ENCODE measurements at regions not wholly inside any gene's neighbourhood (a gene's known extent, or its start where the extent isn't known, plus 50 kb on each side); places are given as distances from the start of the nearest gene placed in this dataset.

- DNase-seq (ENCODE audit: insufficient read length, low spot score) (no peak), FAIRE-seq (no peak)
- TF ChIP-seq TAF1 (IDR thresholded peaks at IDR 0.05; ENCODE audit: low read depth, low read length) (no peak), POU2F2 (IDR thresholded peaks at IDR 0.05; ENCODE audit: low read depth, low read length) (no peak), SPI1 (IDR thresholded peaks at IDR 0.05; ENCODE audit: low read depth, low read length) (no peak), PAX5 (IDR thresholded peaks at IDR 0.05; ENCODE audit: insufficient read depth, low read length, severe bottlenecking) (no peak), POLR2AphosphoS5 (IDR thresholded peaks at IDR 0.05; ENCODE audit: low read depth, low read length) (no peak), POLR2A (IDR thresholded peaks at IDR 0.05; ENCODE audit: low read depth, low read length) (no peak)
These were observed 74.1 kb upstream of the BTN3A2 start for GRCh38 chr6:26290941-26291340.

- TF ChIP-seq POLR2AphosphoS5 (IDR thresholded peaks at IDR 0.05; ENCODE audit: low read depth, low read length) (no peak), POLR2A (IDR thresholded peaks at IDR 0.05; ENCODE audit: low read depth, low read length) (no peak), PAX5 (IDR thresholded peaks at IDR 0.05; ENCODE audit: insufficient read depth, low read length, severe bottlenecking) (no peak), POU2F2 (IDR thresholded peaks at IDR 0.05; ENCODE audit: low read depth, low read length) (no peak), TAF1 (IDR thresholded peaks at IDR 0.05; ENCODE audit: low read depth, low read length) (no peak), SPI1 (IDR thresholded peaks at IDR 0.05; ENCODE audit: low read depth, low read length) (no peak)
- no peak for FAIRE-seq
- DNase-seq (ENCODE audit: insufficient read length, low spot score), result no peak
These were observed 72.3 kb upstream of the BTN3A2 start for GRCh38 chr6:26292709-26293108.

- FAIRE-seq (no peak), DNase-seq (ENCODE audit: insufficient read length, low spot score) (no peak)
- TF ChIP-seq SPI1 (IDR thresholded peaks at IDR 0.05; ENCODE audit: low read depth, low read length) (no peak), POLR2AphosphoS5 (IDR thresholded peaks at IDR 0.05; ENCODE audit: low read depth, low read length) (no peak)
These were observed 70.7 kb upstream of the BTN3A2 start for GRCh38 chr6:26294302-26294701.

GRCh38 chr6:26295691-26296555, 69.1 kb upstream of the BTN3A2 start:
- FAIRE-seq, result no peak
- no peak for DNase-seq (ENCODE audit: insufficient read length, low spot score)
- no peak for TF ChIP-seq SPI1 (IDR thresholded peaks at IDR 0.05; ENCODE audit: low read depth, low read length)
- TF ChIP-seq TAF1 (IDR thresholded peaks at IDR 0.05; ENCODE audit: low read depth, low read length), result no peak
- no peak for TF ChIP-seq POLR2A (IDR thresholded peaks at IDR 0.05; ENCODE audit: low read depth, low read length)
- TF ChIP-seq POLR2AphosphoS5 (IDR thresholded peaks at IDR 0.05; ENCODE audit: low read depth, low read length), result no peak
- TF ChIP-seq PAX5 (IDR thresholded peaks at IDR 0.05; ENCODE audit: insufficient read depth, low read length, severe bottlenecking), result no peak
- TF ChIP-seq POU2F2 (IDR thresholded peaks at IDR 0.05; ENCODE audit: low read depth, low read length), result no peak

- no peak for FAIRE-seq
- no peak for TF ChIP-seq POLR2A (IDR thresholded peaks at IDR 0.05; ENCODE audit: low read depth, low read length)
- no peak for TF ChIP-seq SPI1 (IDR thresholded peaks at IDR 0.05; ENCODE audit: low read depth, low read length)
- no peak for TF ChIP-seq PAX5 (IDR thresholded peaks at IDR 0.05; ENCODE audit: insufficient read depth, low read length, severe bottlenecking)
- TF ChIP-seq POLR2AphosphoS5 (IDR thresholded peaks at IDR 0.05; ENCODE audit: low read depth, low read length), result no peak
- no peak for TF ChIP-seq TAF1 (IDR thresholded peaks at IDR 0.05; ENCODE audit: low read depth, low read length)
- no peak for TF ChIP-seq POU2F2 (IDR thresholded peaks at IDR 0.05; ENCODE audit: low read depth, low read length)
These were observed 68.5 kb upstream of the BTN3A2 start for GRCh38 chr6:26296556-26296856.

GRCh38 chr6:26296857-26297648, 67.9 kb upstream of the BTN3A2 start:
- FAIRE-seq, result no peak
- no peak for DNase-seq (ENCODE audit: insufficient read length, low spot score)
- no peak for TF ChIP-seq POLR2AphosphoS5 (IDR thresholded peaks at IDR 0.05; ENCODE audit: low read depth, low read length)
- no peak for TF ChIP-seq POLR2A (IDR thresholded peaks at IDR 0.05; ENCODE audit: low read depth, low read length)
- no peak for TF ChIP-seq TAF1 (IDR thresholded peaks at IDR 0.05; ENCODE audit: low read depth, low read length)

More at GRCh38 chr6:26296556-26296856, 68.5 kb upstream of the BTN3A2 start:
- no peak for DNase-seq (ENCODE audit: insufficient read length, low spot score)

- DNase-seq (ENCODE audit: insufficient read length, low spot score), result no peak
- TF ChIP-seq SPI1 (IDR thresholded peaks at IDR 0.05; ENCODE audit: low read depth, low read length) (no peak), TAF1 (IDR thresholded peaks at IDR 0.05; ENCODE audit: low read depth, low read length) (no peak), POLR2AphosphoS5 (IDR thresholded peaks at IDR 0.05; ENCODE audit: low read depth, low read length) (no peak), PAX5 (IDR thresholded peaks at IDR 0.05; ENCODE audit: insufficient read depth, low read length, severe bottlenecking) (no peak), POLR2A (IDR thresholded peaks at IDR 0.05; ENCODE audit: low read depth, low read length) (no peak), POU2F2 (IDR thresholded peaks at IDR 0.05; ENCODE audit: low read depth, low read length) (no peak)
- FAIRE-seq, result no peak
These were observed 65.5 kb upstream of the BTN3A2 start for GRCh38 chr6:26299286-26300042.

- no peak for FAIRE-seq
- TF ChIP-seq POLR2A (IDR thresholded peaks at IDR 0.05; ENCODE audit: low read depth, low read length) (no peak), TAF1 (IDR thresholded peaks at IDR 0.05; ENCODE audit: low read depth, low read length) (no peak), SPI1 (IDR thresholded peaks at IDR 0.05; ENCODE audit: low read depth, low read length) (no peak), PAX5 (IDR thresholded peaks at IDR 0.05; ENCODE audit: insufficient read depth, low read length, severe bottlenecking) (no peak)
- no peak for DNase-seq (ENCODE audit: insufficient read length, low spot score)
These were observed 65.0 kb upstream of the BTN3A2 start for GRCh38 chr6:26300043-26300331.

GRCh38 chr6:26300359-26300758, 64.6 kb upstream of the BTN3A2 start:
- no peak for DNase-seq (ENCODE audit: insufficient read length, low spot score)
- TF ChIP-seq SPI1 (IDR thresholded peaks at IDR 0.05; ENCODE audit: low read depth, low read length) (no peak), POLR2AphosphoS5 (IDR thresholded peaks at IDR 0.05; ENCODE audit: low read depth, low read length) (no peak), PAX5 (IDR thresholded peaks at IDR 0.05; ENCODE audit: insufficient read depth, low read length, severe bottlenecking) (no peak), POU2F2 (IDR thresholded peaks at IDR 0.05; ENCODE audit: low read depth, low read length) (no peak), POLR2A (IDR thresholded peaks at IDR 0.05; ENCODE audit: low read depth, low read length) (no peak), TAF1 (IDR thresholded peaks at IDR 0.05; ENCODE audit: low read depth, low read length) (no peak)
- FAIRE-seq, result no peak

Data from GM12891 (cell line).